Cardiac fibroblast (primary cell): ENCODE measurements at regions not wholly inside any gene's neighbourhood (a gene's known extent, or its start where the extent isn't known, plus 50 kb on each side); places are given as distances from the start of the nearest gene placed in this dataset.

Source experiments
- DNase-seq, 2 donors: peaks; one replicate each; pipeline versions ENCODE4 v3.0.0 to v3.0.0-alpha.2; 2010; ENCODE audit warnings: low read depth in 2 of 2
- H3K4me3 ChIP-seq, 2 donors: replicated peaks in 1 of 2; 1 replicate in 1 of 2; 2 replicates in 1 of 2; pipeline ENCODE4 v1.5.1; 2011; ENCODE audit warnings: low read depth in 2 of 2, low read length in 2 of 2, mild to moderate bottlenecking in 2 of 2, moderate library complexity in 1 of 2
- TF ChIP-seq, protein P1 (sequence below): IDR thresholded peaks from one replicate; pipeline ENCODE4 v1.5.1; 2011; ENCODE audit warnings: low read depth, mild to moderate bottlenecking, low read length, inconsistent platforms

DNA sequence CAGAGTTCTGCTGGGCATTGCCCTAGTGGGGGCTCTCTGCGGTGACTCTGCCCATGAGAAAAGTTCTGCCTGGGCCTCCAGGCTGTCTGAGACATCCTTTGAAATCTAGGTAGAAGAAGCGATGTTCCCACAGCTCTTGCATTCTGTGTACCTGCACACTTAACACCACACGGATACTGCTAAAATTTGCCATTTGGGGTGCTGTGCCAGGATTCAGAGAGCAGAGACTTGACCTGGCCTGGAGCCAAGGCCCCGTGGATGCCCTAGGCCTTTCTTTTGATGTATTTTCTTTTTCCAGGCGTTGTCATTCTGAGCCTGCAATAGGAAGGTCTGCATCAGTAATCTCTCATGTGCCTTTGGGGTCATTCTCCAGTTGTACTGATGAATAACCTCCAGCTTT, 89.3 kb upstream of the IL12B start:
- TF ChIP-seq, protein P1, sequence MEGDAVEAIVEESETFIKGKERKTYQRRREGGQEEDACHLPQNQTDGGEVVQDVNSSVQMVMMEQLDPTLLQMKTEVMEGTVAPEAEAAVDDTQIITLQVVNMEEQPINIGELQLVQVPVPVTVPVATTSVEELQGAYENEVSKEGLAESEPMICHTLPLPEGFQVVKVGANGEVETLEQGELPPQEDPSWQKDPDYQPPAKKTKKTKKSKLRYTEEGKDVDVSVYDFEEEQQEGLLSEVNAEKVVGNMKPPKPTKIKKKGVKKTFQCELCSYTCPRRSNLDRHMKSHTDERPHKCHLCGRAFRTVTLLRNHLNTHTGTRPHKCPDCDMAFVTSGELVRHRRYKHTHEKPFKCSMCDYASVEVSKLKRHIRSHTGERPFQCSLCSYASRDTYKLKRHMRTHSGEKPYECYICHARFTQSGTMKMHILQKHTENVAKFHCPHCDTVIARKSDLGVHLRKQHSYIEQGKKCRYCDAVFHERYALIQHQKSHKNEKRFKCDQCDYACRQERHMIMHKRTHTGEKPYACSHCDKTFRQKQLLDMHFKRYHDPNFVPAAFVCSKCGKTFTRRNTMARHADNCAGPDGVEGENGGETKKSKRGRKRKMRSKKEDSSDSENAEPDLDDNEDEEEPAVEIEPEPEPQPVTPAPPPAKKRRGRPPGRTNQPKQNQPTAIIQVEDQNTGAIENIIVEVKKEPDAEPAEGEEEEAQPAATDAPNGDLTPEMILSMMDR: peak; percentile 2
- no peak for DNase-seq

DNA sequence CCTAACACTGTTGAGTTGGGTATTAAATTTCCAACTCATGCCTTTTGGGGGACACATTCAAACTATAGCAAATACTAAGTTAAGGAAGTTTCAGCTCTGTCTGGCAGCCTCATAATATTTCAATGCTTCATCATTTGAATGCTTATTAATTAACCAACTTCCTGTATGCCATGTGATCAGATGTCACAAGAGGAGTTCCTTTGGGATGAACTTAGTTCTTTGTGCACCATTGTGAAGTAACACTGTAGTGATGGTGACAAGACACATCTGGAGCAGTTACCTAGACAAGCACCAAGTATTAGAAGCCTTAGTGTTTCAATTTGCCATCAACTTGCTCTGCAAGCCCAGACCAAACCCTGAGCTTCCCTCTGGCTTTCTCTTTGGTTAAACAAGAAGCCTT, 90.7 kb upstream of the IL12B start:
- TF ChIP-seq, protein P1: no peak
- H3K4me3 ChIP-seq: no peak overlapping the region
- no peak for DNase-seq

More for the DNA sequence above, 89.3 kb upstream of the IL12B start:
- no peak overlapping the region for H3K4me3 ChIP-seq

DNA sequence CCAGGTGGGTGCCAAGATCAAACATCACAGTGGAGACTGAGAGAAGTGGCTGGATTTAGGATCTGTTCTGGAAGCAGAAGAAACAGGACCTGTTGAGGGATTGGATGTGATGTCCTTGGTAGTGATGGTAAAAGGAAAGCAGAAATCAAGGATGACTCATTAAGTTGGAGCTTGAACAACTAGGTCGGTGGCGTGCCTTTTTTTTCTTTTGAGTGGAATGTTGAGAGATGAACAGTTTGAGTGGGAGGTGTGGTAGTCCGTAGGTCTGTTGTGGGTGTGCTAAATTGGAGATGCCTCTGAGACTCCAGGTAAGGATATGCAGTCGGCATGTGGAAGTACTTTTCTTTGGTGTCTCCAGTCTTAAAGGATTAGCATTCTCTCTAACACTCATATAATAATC, 92.1 kb upstream of the IL12B start:
- DNase-seq: peak; percentile 13 to 41
- TF ChIP-seq, protein P1: no peak
- H3K4me3 ChIP-seq: no peak overlapping the region

DNA sequence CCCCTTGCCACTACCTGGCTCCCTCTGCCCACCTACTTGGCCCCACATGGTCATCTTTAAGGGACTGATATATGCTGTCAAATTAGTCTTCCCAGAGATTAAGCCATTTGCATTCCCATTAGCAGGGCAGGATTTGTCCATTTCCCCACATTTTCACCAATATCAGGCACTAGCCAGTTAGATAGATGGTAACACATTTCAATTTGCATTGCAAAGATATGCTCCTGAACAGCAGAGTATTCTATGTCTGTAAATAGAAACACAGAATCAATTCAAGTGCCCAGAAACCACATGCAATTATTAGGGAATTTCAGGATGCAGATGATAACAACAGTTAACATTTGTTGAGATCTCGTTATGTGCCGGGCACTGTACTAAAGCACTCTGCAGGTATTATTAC, 92.6 kb upstream of the IL12B start:
- no peak for DNase-seq
- no peak overlapping the region for H3K4me3 ChIP-seq
- TF ChIP-seq, protein P1: no peak

DNA sequence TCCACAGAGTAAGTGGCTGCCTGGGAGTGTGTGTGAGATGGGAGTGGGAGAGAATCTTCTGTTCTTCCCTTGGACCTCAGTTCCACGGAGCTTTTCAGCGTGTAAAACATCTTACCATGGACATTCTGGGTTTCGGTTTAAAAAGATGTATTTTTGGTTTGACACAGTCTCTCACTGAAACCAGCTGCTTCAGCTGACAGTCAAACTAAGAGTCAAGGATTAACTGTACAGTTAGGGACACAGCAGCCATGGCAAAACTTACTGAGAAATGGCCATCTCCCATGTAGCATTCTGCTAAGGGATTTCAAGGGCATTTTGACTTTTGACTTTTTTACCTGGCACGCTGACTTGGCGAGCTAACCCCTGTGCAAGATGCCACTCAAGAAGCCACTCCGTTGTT, 93.8 kb upstream of the IL12B start:
- H3K4me3 ChIP-seq: no peak overlapping the region
- no peak for DNase-seq
- TF ChIP-seq, protein P1: no peak

DNA sequence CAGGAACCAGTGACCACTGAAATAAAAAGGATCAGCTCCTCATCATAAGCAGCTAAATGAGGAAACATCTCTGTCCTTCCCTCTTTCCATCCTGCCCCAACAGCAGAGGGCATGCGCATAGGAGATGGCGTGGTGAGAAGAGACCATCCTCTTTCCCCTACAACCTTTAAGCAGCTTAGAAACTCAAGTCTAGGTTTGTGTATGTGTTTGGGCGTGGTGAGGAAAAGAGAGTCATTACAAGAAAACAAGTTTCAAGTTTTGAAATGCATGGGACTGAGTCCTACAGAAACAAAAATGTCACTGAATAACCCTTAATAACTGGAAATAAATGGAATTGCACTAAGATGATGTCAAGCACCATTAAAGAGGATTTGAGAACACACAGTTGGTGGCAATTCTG, 96.4 kb upstream of the IL12B start:
- TF ChIP-seq, protein P1: no peak
- no peak for DNase-seq
- no peak overlapping the region for H3K4me3 ChIP-seq
